Neural progenitor cell (in vitro differentiated cells): ENCODE measurements at regions not wholly inside any gene's neighbourhood (a gene's known extent, or its start where the extent isn't known, plus 50 kb on each side); places are given as distances from the start of the nearest gene placed in this dataset.

ENCODE experiments used
- CTCF ChIP-seq: fragments of 200-600 bp; sonication (generic); IDR thresholded peaks from 2 replicates; pipeline ENCODE4 v1.5.1; 2017; ENCODE audit warnings: antibody characterized with exemption, mild to moderate bottlenecking
- EZH2phosphoT487 ChIP-seq: fragments of 200-600 bp; sonication (generic); IDR thresholded peaks from 2 replicates; pipeline ENCODE4 v1.6.1; 2017; ENCODE audit warnings: antibody characterized with exemption

- TF ChIP-seq CTCF (no peak), EZH2phosphoT487 (no peak)
Measured at GRCh38 chr9:103681435-103681834, 412.7 kb upstream of the SMC2 start.
